Hematopoietic multipotent progenitor cell treated with erythropoietin and hydrocortisone succinate and interleukin-3 and kit ligand, for 15 days (in vitro differentiated cells): ENCODE measurements at regions not wholly inside any gene's neighbourhood (a gene's known extent, or its start where the extent isn't known, plus 50 kb on each side); places are given as distances from the start of the nearest gene placed in this dataset.

Experiments
- DNase-seq: peaks from one replicate; pipeline ENCODE4 v3.0.0-alpha.2; 2015; ENCODE audit warnings: low spot score

GRCh38 chr6:134739299-134740026 lies 210.4 kb downstream of the ALDH8A1 start:
- no peak for DNase-seq

DNA sequence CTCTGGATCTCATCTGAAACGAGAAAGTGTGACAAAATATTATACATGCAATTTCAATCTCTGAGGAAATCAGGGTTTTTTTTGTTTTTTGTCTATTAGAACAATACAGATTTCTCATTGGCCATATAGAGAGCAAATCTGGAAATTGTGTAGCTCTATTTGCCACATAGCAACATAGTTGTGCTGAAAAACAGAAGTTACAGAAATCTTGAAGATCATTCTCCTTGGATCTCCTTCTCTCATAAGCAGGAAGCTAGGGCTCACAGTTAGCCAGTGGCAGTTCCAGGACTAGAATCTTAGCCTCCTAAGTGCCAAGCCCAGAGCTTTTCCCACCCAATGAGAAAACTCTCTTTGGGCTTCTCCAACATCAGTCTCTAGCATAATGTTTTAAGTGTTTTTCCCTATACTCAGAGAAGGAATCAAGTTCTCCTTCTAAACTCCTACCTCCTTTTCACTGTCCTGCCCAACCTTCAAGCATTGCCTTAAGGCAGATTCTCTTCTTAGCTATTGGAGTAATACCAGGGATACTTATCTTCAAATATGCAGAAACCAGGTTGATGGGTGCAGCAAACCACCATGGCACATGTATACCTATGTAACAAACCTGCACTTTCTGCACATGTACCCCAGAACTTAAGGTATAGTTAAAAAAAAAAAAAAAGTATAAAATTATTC lies 211.6 kb downstream of the ALDH8A1 start:
- no peak for DNase-seq

- DNase-seq: no peak
Measured at GRCh38 chr6:134735461-134735860, 214.4 kb downstream of the ALDH8A1 start.

DNA sequence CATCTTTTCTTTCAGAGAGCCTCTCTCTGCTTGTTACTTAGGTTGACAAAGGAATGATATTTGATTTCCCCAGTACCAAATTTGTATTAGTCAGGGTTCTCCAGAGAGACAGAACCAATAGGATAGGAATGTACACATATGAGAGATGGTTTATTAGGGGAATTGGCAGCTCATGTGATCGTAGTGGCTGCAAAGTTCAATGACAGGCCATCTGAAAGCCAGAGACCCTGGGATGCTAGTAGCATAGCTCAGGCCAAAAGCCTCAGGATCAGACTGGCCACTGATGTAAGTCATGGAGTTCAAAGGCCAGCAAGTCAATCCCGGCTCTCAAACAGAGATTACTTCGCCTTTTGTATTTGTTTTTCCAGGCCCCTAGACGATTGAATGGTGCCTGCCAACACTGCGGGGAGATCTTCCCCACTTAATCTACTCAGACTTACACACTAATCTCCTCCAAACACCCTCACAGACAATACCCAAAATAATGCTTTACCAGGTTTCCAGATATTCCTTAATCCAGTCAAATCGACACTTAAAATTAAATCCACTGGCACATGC lies 215.5 kb downstream of the ALDH8A1 start:
- no peak for DNase-seq

DNA sequence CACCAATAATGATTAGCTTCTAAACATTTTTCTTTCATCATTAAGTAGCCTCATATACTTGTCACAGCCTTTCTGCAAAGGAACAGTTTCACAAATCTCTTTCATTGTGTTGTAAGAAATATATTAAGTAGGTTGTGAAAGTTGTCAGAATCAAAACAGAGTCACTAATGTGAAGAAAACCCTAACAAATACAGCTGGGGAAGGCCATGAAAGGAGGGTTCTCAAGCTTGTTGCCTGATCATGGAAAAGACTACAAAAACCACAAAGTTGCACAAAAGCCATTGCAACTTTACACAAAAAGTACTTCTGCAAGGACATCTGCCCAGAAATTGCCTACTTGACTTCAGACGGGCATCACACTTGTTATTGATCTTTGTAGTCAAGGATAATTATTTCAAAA lies 216.1 kb downstream of the ALDH8A1 start:
- DNase-seq: no peak

DNA sequence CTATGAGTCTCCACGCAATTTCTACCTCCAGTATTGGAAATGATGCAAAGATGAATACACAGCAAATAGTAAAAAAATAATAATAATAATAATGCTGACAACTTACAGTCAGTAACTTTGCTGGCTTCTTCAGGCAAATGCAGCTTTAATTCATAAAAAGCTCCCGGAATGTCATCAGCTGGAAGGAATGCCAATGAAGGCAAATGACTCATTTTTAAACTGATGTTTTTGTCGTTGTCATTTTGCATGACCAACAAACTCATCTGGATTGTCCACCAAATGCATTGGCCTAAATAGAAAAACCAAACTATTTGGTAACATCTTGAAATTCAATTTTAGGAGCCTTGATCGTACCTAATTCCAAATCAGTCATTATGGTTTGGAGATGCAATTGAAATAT lies 217.1 kb downstream of the ALDH8A1 start:
- no peak for DNase-seq

DNA sequence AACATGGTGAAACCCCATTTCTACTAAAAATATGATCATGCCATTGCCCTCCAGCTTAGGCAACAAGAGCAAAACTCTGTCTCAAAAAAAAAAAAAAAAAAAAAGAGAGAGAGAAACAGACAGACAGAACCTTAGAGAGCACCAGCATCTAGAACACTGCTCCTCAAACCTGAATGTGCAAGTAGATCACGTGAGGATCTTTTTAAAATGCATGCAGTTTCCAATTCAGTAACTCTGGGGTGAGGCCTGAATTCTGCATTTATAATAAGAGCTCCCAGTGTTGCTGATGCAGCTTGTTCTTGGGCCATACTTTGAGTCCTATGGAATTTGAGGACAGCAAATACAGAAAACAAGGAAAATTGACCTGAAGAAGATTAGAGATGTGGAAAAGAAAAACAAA lies 218.3 kb downstream of the ALDH8A1 start:
- DNase-seq: no peak

GRCh38 chr6:134730013-134730412 lies 219.9 kb downstream of the ALDH8A1 start:
- no peak for DNase-seq

DNA sequence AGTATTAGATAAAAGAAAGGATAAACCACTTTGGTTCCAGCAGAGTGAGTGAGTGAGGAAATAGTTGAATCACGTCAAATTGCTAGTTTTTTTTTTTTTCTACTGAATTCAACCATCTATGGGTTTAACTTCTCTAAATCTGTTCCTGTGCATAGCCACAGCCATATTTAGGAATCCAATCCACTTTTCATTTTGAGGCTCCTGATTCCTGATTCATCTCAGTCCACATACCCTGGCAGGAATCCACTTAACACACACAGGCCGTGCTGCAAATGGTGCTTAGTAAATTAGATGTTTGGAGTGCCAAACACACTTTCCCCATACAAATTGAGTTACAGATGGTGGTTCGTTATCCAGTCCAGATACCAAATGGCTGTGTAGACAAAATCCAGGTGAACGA lies 220.3 kb downstream of the ALDH8A1 start:
- no peak for DNase-seq

DNA sequence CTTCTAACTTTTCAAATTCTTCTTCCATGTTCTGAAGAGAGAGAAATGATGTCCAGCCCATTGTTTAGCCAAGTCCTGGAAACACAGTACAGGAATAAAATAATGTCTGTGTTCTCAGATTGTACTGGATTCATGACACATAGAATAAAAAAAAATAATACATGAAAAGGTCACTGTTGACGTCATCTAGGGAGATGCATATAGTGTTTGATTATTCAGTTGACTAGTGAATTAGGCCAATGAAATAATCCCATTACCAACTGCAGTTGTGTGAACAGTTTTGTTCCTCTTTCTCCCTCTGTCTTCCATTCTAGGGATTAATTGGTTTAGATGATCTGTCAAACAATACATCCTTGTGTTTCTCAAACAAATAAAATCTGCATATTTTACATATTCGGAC lies 222.8 kb downstream of the ALDH8A1 start:
- no peak for DNase-seq

- DNase-seq: no peak
Measured at GRCh38 chr6:134725590-134725989, 224.3 kb downstream of the ALDH8A1 start.

DNA sequence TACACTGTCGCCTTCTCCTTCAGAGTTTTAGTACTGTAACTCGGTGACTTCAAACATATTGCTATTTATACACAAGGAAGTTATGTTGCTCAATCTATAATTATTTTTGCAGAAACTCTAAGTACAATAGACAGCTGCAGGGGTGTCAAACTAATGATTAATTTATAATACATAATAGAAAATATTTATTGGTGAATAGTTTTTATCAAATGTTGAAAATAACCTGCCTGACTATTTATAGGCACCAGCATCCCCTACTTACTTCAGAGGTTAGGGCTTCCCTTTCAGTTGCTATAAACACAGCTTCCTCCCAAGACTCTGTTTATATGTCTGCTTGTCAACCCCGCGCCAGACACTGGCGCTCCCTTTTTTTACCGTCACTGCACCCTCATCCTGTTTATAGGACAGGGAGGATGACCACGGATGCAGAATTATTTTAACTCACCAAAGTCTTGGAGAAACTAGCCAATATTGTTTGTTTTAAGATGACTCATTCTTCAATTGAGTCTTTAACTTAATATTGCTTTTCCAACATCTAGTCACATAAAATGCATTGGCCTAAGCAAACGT lies 225.0 kb downstream of the ALDH8A1 start:
- no peak for DNase-seq

DNA sequence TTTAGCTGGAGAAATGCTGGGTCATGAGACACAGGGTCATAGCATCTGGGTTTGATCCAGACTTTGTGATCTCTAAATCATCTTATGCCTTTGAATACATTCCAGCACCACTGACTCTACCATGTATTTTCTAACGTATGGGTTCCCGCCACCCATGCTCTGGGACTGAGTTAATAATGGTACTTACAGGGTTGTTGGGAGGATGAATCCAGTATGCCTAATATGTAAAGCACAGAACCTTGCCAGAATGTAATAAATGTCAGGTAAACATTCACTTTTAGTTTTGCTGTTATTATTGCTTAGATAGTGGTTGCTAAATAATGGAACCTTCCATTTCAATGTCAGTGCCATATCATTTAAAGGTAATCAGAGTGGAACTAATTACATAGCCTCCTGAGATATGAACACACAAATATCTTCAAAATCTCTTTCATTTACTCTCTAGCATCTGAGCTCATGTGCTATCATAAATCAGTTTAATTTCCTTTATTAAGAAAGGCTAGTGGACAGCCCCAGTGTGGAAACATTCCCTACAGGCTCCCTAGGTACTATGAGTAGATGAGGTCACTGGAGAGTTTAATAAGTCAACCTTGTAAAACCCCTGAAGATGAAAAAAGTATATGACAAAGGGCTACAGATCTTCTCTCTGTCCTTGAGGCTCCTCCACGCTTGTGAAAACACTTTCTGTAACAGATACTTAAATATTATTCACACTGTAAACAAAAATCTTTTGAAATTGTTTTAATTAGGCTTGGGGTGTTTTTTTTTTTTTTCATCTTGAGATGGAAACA lies 226.6 kb downstream of the ALDH8A1 start:
- DNase-seq: no peak

- no peak for DNase-seq
Measured at GRCh38 chr6:134722200-134722870, 227.6 kb downstream of the ALDH8A1 start.

DNA sequence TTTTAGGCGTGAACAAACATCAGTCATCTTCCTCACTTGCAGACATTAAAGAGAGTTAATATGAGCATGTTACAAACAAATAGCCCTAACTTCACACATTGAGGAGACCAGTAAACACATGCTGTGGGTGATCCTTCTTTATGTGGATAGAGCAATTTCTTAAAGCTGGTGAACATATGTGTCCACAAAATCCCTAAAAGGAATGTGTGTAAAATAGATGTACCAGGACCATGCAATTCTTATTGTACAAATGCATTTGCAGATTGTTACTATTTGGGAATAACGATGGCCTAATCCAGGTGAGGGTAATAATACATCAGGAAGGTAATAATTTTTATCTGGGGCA lies 228.9 kb downstream of the ALDH8A1 start:
- no peak for DNase-seq

DNA sequence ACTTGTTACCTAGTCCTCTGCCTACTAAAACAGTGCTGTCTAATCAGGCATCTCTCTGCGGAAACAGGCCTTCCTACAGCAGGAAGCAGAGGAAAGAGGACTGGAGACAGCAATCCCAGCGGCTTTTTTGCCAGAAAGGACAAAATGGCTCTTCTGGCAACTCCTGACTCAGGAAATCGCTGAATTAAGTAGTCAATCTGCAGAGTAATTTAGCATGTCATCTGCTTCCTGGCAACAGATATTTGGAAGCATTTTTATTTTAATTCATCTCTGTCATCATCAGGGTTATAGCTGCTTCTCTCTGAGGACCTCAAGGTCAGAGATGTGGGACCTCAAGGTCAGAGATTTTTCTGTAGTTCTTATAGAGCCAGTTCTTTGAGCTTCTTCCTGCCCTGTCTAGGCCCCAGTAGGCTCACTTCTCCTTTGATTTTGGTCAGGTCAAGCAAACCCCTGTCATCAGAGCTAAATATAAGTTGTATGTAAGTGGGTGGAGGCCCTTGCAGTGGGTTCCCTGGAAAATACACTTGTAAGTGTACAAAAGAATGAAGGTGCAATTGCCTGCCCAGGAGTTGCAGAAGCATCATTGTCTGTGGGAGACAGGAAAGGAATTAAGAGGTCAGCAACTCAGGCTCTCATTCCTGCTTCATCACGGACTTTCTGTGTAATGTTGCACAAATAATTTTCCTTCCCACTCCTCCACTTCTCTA lies 229.4 kb downstream of the ALDH8A1 start:
- DNase-seq: no peak

DNA sequence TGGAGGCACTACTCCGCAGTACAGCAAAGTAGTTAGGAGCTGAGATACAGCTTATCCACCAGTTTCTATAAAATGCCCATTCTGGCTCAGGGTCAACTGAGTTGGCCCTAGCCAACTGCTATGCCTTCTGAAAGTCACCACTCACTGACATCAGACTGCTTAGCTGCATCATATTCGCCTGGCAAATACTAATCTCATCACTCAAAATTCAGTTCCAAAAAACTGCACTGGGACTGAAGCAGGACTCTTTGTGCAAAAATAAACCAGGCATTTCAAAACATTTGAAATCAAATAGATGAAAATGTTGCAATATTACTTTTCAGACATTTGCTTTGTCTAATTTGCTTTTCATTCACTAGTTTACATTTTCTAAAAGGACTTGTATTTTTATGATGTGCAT lies 230.0 kb downstream of the ALDH8A1 start:
- DNase-seq: no peak

DNA sequence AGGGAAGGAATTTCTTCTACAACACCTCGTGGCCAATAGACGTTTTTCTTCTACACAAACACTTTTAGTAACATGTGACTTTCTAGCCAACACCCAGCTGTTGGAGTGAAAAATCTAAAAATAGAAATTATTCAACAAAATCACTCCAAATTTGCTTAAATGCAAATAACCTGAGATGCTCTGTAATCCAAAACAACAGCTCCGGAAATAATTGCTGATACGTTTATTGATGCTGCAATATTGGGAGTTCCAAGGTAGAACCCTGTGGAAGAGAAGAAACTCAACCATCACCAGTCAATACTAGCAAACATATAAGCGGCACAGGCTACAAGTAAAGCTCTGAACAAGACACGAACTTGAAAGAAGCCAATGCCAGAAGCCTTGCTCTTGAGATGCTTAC lies 230.6 kb downstream of the ALDH8A1 start:
- DNase-seq: no peak

DNA sequence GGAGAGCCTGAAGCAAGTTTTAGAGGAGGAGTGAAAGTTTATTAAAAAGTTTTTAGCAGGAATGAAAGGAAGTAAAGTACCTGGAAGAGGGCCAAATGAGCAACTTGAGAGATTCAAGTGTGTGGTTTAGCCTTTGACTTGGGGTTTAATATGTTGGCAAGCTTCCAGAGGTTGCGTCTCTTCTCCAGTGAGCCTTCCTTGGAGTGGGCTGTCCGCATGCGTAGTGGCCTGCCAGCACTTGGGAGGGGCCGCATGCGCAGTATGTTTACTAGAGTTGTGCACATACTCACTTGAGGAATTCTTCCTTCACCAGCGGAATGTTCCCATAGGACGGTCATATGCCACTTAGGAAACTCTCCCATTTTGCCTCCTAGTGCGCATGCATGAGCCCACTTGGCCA lies 235.2 kb downstream of the ALDH8A1 start:
- no peak for DNase-seq

DNA sequence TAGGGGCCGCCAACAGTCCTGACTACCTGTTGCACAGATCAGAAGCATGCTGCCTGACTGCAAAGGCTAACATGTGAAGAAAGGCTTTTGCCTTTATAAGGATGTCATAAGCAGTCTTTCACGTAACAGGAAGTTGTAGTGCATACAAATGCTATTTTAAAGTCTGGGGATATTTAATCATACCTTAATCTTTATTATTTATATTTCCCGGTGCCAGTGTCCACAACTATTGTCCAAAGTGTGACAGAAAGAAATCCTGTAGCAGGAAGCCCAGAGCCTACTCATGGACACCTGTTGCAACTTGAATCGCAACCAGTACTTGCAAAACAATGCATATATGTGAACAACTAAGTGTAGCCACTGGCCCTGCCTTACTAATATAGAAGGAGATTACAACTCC lies 235.8 kb downstream of the ALDH8A1 start:
- DNase-seq: no peak

DNA sequence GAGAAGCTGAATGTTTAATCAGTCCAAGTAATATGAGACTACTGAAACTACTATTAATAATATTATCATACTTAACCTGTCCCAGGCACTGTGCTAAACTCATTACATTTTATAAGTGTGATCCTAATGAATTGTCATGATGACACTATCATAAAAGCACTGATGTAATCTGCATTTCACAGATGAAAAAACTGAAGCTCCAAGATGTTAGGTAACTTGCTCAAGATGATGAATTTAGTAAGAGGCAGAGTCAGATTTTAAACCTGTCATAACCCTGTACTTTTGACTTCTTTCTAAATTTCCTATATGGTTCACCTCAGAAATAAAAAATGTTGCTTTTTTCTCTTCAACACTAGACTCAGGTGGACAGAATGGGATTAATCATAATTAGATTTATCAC lies 237.6 kb downstream of the ALDH8A1 start:
- DNase-seq: no peak
